GM10248 (cell line): ENCODE measurements at regions not wholly inside any gene's neighbourhood (a gene's known extent, or its start where the extent isn't known, plus 50 kb on each side); places are given as distances from the start of the nearest gene placed in this dataset.

Source experiments
- CTCF ChIA-PET: fragments of 300-600 bp; sonication (Branson Sonifier 250); formaldehyde crosslinking; extraction: SDS; loops from one replicate; lab custom pipeline; 2021; ENCODE audit warnings: antibody characterized with exemption; lab: Yijun Ruan, JAX
- POLR2A ChIA-PET: fragments of 350-650 bp; sonication (Branson Sonifier 250); formaldehyde crosslinking; extraction: SDS; loops from one replicate; lab custom pipeline; 2020; ENCODE audit warnings: antibody characterized with exemption; lab: Yijun Ruan, JAX
- DNase-seq: peaks from one replicate; pipeline ENCODE4 v3.0.0; 2012; ENCODE audit errors: extremely low spot score
- TF ChIP-seq, protein P1 (sequence below): IDR thresholded peaks from 2 replicates; pipeline ENCODE4 v1.5.1; 2012; ENCODE audit warnings: mild to moderate bottlenecking, low read depth; ENCODE audit errors: extremely low read depth, missing control alignments, control extremely low read depth

DNA sequence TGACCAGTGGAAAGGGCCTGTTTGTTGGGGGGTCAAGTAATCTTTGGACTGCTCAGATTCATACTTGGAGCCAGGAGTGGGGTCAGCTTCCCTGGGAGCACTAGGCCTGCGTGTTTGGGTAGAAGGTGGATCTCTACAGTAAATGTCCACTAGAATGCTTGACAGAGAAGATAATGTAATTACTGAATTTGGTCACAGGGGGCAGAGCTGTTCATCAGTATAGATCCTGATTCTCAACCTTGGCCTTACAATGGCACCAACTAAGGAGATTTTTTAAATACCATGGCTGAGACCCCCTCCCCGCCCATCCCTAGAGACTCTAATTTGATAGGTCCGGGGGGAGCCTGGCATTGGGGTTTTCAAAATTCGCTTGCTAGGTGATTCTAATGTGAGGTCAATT is 217.5 kb upstream of the PLXNA2 start:
- ChIA-PET POLR2A (no interaction called here), CTCF (no interaction called here)
- peak; percentile 10 for DNase-seq
- TF ChIP-seq, protein P1, sequence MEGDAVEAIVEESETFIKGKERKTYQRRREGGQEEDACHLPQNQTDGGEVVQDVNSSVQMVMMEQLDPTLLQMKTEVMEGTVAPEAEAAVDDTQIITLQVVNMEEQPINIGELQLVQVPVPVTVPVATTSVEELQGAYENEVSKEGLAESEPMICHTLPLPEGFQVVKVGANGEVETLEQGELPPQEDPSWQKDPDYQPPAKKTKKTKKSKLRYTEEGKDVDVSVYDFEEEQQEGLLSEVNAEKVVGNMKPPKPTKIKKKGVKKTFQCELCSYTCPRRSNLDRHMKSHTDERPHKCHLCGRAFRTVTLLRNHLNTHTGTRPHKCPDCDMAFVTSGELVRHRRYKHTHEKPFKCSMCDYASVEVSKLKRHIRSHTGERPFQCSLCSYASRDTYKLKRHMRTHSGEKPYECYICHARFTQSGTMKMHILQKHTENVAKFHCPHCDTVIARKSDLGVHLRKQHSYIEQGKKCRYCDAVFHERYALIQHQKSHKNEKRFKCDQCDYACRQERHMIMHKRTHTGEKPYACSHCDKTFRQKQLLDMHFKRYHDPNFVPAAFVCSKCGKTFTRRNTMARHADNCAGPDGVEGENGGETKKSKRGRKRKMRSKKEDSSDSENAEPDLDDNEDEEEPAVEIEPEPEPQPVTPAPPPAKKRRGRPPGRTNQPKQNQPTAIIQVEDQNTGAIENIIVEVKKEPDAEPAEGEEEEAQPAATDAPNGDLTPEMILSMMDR, result peak; percentile 15

- DNase-seq, result no peak
- CTCF ChIA-PET, result no interaction called here
- TF ChIP-seq, protein P1, result no peak
- POLR2A ChIA-PET, result no interaction called here
Measured at GRCh38 chr1:208462761-208463160, 218.6 kb upstream of the PLXNA2 start.

DNA sequence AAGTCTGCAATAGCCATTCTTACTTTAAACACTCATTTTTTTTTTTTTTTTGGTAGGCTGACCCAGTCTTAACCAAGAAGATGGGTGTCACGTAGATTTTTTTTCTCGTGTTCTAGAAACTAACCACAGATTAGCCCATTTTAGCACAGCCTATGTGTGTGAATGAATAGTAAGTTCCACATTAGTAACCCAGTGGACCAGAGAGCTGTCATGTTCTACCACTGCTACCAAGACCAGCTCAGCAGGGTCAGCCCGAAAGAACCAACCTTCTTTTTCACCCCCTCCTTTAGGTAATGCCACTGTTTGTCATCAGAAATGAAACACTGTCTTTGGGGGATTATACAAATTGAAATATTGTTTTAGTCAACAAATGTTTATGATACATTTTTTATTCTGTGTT is 221.1 kb upstream of the PLXNA2 start:
- CTCF ChIA-PET, result no interaction called here
- TF ChIP-seq, protein P1, result no peak
- DNase-seq, result no peak
- POLR2A ChIA-PET, result no interaction called here

GRCh38 chr1:208465786-208466590 is 221.8 kb upstream of the PLXNA2 start:
- CTCF ChIA-PET, result interaction anchor here (1.2 kb wide), 1 partner anchor 9 kb away, joined by 3 read pairs; no protein-coding TSS in a partner anchor
- POLR2A ChIA-PET, result no interaction called here
- no peak for DNase-seq
- TF ChIP-seq, protein P1, result no peak

DNA sequence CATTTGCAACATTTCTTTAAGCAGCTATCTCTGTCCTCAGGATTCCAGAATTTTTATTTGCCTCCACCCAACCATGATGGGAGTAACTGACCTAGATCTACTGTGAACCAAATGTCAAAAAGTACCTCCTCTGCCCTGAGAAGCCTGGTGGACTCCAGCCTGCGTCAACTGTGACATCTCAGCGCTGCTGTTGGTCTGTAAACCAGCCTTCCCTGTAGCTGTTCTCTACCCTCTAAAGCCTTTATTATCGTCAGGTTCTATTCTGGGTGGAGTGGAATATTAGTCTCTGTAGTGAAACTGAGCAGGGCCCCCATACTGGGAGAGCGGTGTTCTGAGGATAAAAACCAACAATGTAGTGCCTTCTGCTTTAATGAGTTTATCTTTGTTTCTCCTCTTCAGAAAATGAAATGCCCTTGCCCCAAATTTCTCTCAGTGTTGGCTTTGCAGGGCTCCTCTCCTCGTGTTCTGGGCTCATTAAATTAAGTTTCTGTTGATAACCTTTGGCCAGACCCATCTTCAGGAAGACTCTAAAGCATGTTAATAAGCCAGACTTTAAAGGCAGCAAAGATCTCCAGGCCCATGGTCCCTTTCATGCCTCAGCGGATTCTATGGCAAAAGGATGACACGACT is 223.1 kb upstream of the PLXNA2 start:
- TF ChIP-seq, protein P1, result no peak
- CTCF ChIA-PET, result interaction anchor here (1.2 kb wide), 1 partner anchor 8 kb away, joined by 3 read pairs; no protein-coding TSS in a partner anchor
- POLR2A ChIA-PET, result no interaction called here
- DNase-seq, result no peak

GRCh38 chr1:208475449-208475848 is 231.3 kb upstream of the PLXNA2 start:
- DNase-seq, result no peak
- TF ChIP-seq, protein P1, result no peak
- POLR2A ChIA-PET, result no interaction called here
- CTCF ChIA-PET, result interaction anchor here (1.0 kb wide), 2 partner anchors 9 to 66 kb away, joined by 3 read pairs; no protein-coding TSS in a partner anchor
